GM21529 (cell line): ENCODE measurements at regions not wholly inside any gene's neighbourhood (a gene's known extent, or its start where the extent isn't known, plus 50 kb on each side); places are given as distances from the start of the nearest gene placed in this dataset.
A peak's percentile ranks its signal among the peaks of the same experiment; 100 is the strongest.

Experiments
- ATAC-seq: cut with Tn5 transposase; IDR thresholded peaks from one replicate; pipeline ENCODE4 v1.9.1; 2021; ENCODE audit not compliant: unreplicated experiment

DNA sequence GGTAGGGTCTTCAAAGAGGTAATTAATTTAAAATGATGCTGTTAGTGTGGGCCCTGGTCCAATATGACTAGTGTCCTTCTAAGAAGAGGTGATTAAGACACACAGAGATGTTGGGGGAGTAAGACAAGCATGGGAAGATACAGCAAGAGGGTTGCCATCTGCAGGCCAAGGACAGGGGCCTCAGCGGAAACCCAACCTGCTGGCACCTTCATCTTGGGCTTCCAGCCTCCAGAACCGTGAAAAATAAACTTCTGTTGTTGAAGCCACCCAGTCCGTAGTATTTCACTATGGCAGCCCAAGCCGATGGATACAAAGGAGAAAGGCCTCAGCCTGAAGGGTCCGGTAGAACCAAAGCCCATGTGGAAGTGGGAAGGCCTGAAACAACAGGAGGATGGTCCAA lies 161.7 kb upstream of the UBE2E1 start:
- no peak for ATAC-seq

DNA sequence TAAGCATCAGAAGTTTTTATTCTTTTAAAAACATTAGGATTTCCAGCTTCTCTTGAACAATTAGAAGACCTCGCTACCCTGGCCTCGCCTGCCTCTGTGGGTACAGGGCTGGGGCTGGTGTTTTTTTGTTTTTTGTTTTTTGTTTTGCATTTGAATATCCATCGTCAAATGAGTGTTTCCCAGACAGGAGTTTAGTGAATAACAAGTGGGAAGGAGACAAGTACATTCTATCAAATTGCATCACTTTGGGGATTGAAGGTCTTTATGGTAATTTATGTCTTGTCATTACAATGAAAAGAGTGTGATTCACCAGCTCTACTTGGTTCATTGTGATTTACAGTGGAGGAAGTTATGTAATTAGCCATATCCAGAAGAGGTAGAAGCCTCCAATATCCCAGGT lies 161.1 kb upstream of the UBE2E1 start:
- ATAC-seq = no peak

DNA sequence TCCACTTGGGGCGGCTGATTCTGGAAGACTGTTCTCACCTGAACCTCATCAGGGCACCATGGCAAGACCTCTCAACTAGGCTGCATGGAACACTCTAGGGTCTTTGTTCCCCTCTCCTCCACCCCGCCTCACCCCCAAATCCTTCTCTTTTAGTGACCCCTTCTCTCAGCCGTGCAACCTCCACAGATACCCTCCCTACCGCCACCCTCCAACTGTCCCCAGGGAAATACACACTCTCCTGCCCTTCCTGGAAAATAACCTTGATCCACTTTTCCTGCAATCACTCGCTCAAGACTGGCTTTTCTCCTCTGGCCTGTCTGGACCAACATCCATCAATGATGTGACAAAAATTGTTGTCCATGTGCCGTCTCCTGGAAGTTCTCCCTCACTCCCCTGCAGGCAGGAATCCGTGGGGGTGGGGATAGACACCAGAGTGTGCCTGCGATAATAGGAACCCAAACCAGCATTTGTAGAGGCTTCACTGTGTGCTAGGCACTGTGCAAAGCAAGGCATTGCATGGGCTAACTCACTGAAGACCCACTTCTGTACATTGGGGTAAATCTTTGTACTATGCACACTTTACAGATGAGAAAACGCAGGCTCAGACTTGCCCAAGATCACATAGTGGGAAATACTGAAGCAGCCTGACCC lies 160.1 kb upstream of the UBE2E1 start:
- ATAC-seq = no peak

DNA sequence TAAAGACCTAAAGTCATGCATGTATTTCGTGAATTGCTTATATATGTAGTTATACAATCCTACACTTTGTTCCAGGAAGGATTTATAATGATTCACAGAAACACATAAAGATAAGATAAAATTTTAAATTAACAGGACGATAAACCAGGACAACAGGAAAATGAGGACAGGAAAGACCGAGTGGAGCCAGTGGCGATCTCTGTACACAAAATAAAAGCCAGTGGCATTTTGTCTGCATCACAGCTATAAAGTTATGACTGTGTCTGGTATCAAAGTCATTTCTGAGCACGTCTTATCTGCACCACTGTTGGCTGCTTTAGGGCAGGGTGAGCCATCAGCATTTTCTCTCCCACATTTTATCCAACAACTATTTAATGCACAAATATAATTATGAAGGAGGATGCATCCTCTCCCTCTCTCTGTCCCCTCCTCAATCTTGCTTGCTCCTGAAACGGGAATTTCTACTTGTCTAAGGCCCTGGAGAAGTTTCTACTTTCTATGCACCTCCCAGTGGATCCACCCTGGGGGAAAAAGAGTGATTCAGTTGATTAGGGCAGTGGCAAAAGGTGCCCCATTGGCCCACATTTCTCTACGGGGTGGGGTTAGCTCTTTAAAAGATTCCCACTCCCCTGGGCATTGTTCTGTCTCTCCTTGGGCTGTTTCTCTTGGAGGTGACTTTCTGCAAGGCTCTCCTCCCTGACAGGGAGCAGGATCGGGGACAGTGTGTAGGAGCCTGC lies 159.4 kb upstream of the UBE2E1 start:
- ATAC-seq = no peak

DNA sequence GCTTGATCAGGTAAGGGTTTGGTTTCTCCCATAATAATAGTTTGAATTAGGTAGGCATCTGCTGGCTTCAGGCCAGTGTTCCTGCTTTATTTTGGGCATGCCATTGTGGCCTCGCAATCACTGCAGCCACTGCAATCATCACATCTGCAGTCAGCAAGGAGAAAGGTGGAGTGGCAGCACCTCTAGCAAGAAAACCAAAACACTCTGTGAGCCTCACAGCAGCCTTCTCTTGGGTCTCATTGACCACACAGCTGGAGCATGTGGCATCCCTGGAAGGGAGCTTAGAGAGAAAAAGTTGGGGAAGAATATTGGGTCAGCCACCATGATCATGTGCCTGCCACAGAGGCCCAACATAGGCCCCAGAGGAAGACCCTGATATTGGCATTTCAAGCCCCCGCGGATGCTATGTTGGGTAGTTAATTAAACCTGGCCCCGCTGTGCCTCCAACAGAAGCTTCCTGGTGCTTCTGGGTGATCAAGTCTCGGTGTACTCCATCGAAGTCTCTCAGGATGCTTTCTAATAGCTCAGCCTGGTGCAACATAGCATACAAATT lies 158.0 kb upstream of the UBE2E1 start:
- ATAC-seq = no peak

DNA sequence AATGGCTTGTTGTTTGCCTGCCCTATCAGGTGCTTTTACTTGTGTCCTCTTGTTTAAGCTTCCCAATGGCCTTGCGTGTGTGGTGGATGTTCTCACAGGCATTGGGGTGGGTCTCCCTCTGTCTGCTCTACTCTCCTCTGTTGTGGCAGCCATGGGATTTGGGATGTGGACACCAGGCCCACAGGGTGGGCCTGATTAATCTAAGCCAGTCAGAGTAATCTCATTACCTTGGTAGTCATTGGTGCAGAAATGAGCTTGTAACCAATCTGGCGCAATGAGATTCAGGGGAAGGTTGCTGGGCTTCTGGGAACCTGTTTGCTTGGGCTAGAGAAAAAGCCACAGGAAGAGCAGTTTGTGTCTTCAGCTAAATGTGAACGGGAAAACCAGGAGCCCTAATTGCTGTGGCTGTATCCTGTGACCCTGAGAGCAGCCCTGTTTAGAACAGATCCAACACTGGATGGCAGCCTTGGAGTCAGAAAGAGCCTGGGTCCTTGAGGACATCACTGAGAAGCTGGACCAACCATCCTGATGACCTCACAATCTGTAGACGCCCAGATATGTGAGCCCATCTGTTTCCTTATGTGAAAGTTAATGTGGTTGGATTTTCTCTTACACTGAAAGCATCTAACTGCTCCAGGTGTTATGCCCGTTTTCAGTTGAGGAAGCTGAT lies 157.3 kb upstream of the UBE2E1 start:
- ATAC-seq = no peak

DNA sequence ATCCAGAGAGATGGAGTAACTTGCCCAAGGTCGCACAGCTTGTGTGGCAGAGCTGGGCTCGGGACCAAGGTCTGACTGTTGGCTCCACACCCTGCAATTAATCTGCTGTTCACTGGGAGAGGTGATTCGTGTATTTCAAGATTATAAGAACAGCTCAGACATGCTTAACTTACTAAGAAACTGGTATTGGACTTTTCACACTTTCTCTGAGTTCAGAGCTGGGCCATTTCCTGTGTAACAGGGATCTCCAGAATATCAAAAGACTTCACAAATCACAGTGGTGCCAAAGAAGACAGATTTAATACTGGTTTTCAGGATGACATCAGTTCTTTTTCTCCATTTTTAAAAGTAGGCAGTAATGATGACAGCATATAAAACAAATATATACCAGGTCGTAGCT lies 156.8 kb upstream of the UBE2E1 start:
- no peak for ATAC-seq

DNA sequence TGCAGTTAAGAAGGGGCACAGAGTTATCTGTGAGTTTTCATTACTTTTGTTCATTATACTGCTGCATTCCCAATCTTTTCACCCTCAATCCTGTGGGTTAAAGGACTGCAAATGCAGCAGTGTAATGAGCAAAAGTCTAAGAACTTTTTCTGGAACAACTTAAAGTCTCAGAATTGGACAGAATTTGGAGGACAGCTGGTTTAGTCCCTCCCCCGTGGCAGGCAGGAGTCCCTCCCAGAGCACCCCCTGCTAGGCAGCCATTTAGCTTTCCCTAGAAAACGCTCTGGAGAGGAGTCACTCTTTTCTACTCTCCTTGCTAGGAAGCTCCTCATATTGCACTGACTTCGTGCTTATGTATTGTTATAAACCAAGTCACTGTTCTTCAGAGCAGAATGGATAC lies 156.3 kb upstream of the UBE2E1 start:
- no peak for ATAC-seq

DNA sequence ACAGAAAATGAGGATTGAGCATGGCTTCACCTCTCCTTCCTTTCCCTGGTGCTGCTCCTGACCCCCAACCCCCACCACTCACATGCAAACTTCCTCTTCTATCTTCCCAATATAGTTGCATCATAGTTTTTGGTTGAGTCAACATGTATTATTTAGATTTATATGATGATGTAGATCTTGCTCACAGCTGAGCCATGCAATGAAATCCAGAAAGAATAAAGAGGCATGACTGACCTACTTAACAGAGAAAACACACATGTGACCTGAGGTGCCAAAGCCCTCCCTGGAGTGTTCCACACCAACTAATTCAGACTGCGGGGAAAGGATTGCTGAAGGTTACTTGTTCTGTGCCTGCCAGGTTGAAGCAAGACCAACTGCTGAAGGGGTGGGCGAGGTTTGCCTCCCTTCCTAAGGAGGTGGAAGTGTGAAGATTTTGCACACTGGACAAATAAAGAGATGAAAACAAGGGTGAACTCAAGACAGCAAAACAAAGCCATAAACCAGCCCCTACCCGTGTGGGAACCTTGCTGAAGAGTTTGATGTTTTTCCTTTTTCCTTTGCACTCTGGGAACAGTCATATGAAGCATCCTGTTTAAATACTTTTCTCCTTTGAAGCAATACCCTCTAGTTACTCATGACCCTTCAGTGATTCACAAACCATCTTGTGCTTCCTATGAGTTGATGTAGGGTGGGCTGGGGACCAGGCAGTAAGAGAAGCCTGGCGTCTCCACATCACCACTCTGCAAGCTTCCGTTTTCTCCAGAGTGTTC lies 155.2 kb upstream of the UBE2E1 start:
- no peak for ATAC-seq

DNA sequence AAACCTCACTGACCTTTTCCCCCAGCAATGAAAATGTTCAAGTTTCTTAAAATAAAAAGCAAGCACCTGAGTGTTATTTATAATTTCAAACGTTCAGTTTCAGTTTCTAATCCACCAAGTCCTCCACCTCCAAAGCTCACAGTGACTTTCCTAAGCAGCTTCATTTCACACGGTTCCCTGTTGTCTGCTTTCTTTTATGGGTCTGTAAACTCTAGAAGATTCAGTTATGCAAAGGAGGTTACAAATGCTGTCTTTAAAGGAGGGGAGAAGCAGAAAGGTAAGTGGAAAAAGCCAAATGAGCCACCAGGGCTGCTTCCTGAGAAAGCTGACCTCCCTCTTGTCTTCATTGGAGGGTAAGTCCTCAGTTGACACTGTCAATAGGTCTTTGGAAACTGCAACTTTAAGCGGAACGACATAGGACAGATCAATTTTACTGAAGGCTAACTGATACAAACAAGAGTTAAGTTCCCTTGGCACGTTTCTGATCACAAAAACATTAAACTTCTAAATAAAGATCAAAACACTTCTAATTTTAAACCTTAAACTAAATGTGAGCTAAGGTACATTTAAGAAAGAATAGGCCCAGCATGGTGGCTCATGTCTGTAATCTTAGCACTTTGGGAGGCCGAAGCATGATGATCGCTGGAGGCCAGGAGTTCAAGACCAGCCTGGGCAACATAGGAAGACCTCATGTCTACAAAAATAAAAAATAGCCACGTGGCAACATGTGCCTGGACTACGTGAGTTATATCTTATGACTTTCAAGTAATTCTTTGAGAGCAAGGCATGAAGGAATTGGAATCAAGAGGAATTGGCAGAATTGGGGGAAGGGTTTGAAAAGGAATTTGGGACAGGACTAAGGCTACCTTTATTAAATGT lies 151.9 kb upstream of the UBE2E1 start:
- peak; percentile 94 for ATAC-seq

DNA sequence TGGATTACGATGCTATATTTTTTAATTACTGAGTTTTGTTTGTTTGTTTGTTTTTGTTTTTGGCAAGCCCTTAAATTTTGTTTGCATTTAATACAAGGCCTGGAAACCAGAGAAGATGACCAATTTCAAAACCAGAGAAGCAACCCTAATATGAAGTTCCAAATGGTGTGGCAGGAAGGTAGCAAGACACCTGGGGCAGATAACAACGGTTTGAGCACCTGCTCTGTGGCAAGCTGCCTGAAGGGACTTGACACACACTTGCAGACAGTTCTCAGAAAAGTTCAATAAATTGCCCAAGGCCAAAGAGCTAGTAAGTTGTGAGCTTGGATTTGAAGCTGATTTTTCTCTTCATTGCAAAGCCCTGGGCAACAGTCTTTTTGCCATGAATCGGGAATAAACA lies 151.2 kb upstream of the UBE2E1 start:
- ATAC-seq = peak; percentile 30

DNA sequence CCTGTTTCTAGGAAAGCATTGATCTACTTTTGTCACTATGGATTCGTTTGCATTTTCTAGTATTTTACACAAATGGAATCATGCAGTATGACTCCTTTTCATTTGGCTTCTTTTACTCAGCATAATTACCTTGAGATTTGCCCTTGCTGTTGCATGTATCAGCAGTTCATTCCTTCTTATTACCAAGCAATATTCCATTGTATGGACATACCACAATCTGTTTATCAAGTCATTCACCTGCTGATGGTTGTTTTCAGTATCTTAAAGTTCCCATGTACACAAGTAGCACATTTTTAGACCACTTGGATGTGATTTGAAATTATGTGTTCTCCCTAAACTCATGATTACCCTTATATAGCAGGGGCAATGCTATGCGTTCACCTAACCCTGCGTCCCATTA lies 150.0 kb upstream of the UBE2E1 start:
- no peak for ATAC-seq

DNA sequence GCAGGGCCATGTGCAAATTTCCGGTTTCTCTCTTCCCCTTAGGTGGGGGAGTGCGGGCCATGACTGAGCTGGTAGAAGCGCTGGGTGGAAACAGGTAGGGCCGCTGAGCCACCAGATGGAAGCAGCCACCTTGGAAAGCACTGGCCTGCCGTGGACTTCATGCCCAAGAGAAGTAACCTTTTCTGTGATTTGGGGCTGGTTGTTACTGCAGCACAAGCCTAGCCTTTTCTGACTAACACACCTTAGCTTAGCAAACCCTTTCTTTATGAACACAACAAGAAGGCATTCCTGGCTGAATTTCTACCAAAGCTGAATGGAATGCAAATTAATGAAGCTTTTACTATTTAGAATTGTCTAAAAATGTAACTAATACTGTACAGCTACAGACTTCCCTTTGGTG lies 149.6 kb upstream of the UBE2E1 start:
- ATAC-seq = no peak

DNA sequence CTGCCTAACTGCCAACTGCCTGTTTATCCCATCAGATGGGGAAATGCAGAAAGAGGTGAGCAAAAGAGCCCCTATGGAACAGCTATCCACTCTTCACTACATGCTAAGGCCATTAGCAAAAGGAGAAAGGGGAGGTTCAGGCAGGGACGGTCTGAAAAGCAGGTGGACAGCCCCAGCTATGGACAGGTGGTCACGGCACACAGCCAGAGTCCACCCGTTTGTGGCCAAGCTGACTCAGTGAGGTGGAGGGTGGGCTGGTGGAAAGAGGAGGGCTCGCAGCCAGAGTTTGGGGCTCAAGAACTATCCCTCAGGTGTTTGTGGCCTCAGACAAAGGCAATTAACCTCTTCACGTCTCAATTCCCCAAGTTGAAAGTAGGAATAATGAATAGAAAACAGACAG lies 148.9 kb upstream of the UBE2E1 start:
- no peak for ATAC-seq

DNA sequence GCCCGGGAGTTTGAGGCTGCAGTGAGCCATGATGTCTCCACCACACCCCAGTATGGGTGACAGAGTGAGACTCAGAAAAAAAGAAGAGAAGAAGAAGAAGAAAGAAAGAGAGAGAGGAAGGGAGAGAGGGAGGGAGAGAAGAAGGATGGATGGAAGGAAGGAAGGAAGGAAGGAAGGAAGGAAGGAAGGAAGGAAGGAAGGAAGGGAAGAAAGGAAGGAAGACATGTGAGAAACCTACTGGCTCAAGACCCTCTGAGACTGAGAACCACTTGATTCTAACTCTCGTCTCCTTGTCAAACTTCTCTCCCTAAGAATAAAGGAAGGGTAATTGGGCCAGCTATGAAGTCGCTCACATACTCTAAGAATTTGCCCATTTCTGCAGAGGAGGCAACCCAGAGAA lies 148.1 kb upstream of the UBE2E1 start:
- no peak for ATAC-seq

DNA sequence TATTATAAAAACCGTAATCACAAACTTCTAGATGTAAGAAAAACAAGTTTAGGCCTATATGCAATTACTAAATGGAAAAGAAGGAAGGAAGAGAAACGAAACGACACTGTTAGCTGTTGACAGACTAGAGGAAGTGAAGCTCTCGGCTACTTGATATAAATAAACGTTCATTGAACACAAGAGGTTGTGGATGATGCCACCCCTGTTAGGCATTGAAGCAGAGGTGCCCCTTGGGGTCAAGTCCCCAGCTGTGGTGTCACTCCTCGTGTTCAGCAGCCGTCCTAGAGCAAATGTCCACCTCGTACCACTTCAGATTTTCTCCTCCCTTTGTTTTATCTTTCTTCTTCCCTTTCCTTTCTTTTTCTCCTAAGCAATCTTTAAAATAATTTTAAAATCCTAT lies 146.5 kb upstream of the UBE2E1 start:
- peak; percentile 76 for ATAC-seq

DNA sequence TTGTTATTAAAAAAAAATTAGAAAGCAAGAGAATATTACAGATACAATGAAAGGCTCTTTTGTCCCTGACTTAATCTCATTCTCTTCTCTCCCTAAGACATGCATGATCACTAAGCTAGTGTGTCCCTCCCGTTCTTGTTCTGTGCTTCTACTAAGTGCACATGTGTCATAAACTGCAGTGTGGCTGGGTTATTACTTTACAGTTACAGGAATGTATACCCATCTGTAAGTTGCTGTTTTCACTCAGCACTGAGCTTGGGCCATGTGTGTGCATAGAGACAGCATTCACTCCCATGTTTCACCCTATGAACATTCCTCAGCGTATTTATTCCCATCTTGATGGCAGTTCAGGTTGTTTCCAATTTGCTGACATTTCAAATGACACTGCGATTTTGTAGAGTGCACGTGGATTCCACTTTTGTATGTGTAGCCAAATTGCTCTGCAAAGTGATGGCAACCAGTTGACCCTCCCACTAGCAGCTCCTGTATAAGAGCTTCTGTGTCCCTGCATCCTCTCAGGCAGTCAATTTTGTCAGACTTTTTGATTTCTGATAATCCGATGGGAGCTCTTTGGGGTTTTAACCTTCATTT lies 145.8 kb upstream of the UBE2E1 start:
- no peak for ATAC-seq

DNA sequence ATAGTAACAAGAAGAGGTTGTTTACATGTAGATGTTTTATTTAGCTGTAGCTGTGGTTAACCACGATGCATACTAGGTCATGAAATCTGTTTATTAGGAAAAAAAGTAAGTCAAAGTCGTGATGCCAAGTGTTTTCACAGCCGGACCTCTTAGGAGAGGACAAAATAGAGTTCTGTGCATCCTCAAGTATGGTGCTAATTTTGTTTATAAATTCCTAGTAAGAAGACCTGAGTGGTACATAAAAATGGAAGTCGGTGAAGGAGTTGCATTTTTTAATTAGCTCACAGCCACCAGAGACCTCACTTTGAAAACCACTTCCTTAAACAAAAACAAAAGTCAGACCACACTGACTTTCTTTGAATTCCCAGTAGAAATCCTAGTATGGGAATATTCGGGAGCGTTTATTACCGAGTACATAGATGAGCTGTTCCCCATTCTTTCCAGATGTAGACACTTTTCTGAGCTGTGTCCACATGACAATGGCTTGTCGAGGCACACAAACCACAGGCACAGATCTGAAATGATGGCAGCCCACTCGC lies 143.6 kb upstream of the UBE2E1 start:
- no peak for ATAC-seq

DNA sequence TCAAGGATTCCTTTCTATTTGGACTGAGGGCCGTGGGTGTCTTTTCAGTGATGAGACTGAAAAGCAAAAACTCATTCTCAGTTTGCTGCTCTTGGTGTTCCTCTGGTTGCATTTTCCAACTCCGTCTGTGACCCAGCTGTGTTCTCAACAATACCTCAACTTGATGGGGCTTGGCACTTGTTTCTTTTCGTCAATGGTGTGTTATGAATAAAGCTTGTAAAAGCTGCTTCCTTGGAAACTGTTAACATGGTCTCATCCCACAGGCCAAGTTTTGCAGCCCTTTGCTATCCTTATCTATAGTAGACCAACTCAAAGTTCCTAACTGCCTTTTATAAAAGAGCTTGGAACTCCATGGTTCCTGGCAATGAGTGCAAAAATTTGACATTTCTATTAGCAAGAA lies 142.5 kb upstream of the UBE2E1 start:
- no peak for ATAC-seq
